ENCODE measurements at regions not wholly inside any gene's neighbourhood (a gene's known extent, or its start where the extent isn't known, plus 50 kb on each side); places are given as distances from the start of the nearest gene placed in this dataset.

DNA sequence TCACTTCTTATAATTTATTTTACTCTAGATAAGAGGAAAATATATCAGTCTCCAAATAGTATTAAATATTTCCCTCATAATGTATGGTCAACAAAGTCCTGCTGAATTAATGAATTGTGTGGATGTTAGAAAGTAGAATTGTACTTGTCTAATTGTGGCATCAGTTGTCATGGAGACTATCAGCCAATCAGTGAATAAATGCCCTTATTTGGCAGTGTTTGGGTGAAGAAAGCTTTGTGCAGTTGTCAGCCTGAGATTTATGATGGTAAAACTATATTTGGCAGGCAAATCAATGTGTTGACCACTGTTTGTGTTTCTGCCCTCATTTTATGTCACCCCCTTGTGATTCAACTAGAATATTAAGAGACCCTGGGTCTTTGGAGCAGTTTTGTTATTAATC lies 293.6 kb upstream of the MDFIC2 start:
- Histone ChIP-seq H3K4me3 (replicated peaks; ENCODE audit: low read depth, low read length) (no peak overlapping the region), H3K36me3 (ENCODE audit: control insufficient read depth, insufficient read depth, low read length) (no peaks in the 10 kb centered on the region), H3K27me3 (replicated peaks; ENCODE audit: control insufficient read depth, insufficient read depth, low read length) (no peaks in the 10 kb centered on the region)
- TF ChIP-seq, protein P1, sequence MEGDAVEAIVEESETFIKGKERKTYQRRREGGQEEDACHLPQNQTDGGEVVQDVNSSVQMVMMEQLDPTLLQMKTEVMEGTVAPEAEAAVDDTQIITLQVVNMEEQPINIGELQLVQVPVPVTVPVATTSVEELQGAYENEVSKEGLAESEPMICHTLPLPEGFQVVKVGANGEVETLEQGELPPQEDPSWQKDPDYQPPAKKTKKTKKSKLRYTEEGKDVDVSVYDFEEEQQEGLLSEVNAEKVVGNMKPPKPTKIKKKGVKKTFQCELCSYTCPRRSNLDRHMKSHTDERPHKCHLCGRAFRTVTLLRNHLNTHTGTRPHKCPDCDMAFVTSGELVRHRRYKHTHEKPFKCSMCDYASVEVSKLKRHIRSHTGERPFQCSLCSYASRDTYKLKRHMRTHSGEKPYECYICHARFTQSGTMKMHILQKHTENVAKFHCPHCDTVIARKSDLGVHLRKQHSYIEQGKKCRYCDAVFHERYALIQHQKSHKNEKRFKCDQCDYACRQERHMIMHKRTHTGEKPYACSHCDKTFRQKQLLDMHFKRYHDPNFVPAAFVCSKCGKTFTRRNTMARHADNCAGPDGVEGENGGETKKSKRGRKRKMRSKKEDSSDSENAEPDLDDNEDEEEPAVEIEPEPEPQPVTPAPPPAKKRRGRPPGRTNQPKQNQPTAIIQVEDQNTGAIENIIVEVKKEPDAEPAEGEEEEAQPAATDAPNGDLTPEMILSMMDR (IDR thresholded peaks at IDR 0.05; ENCODE audit: insufficient read depth, low read length, poor library complexity, severe bottlenecking), result no peak
- DNase-seq (ENCODE audit: extremely low read depth, insufficient read length), result no peak

DNA sequence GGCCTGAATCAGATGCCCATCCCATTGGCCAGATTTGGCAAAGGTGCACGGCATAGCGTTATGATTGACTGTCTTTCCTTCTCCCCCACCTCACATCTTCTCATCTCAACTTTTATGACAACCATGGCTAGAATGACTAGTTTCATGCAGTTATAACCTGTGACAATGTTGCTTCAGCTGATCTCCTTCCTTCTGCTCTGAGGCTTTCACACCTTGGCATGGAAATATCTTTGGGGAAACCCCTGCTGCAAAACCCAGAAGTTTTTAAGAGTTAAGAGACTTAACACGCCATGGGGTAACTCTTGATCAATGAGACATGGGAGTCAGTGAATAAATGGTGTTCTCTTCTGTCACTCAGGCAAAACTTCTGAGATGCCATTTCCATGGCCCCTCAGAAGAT lies 290.7 kb upstream of the MDFIC2 start:
- Histone ChIP-seq H3K36me3 (ENCODE audit: control insufficient read depth, insufficient read depth, low read length) (no peaks in the 10 kb centered on the region), H3K27me3 (replicated peaks; ENCODE audit: control insufficient read depth, insufficient read depth, low read length) (no peaks in the 10 kb centered on the region), H3K4me3 (replicated peaks; ENCODE audit: low read depth, low read length) (no peak overlapping the region)
- no peak for DNase-seq (ENCODE audit: extremely low read depth, insufficient read length)
- TF ChIP-seq, protein P1 (IDR thresholded peaks at IDR 0.05; ENCODE audit: insufficient read depth, low read length, poor library complexity, severe bottlenecking), result no peak

DNA sequence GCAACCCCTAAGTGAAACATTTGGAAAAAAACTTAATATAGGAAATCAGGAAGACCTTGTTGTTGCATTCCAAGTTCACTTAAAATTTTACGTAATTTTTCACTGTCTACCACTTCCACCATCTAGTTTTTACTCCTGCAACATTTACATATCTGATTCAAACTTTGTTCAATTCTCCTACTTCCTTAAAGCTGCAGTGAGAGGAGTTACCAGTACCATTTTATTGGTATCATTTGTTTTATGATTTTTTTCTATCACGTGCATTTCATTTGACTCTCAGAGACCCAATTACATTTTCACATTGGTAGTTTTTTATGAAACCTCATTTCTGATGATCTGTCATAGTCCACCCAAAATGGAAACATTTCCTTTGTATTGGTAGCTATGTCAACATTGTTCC lies 284.9 kb upstream of the MDFIC2 start:
- H3K27me3 ChIP-seq (replicated peaks; ENCODE audit: control insufficient read depth, insufficient read depth, low read length), result no peaks in the 10 kb centered on the region
- no peak overlapping the region for H3K4me3 ChIP-seq (replicated peaks; ENCODE audit: low read depth, low read length)
- TF ChIP-seq, protein P1 (IDR thresholded peaks at IDR 0.05; ENCODE audit: insufficient read depth, low read length, poor library complexity, severe bottlenecking), result no peak
- no peaks in the 10 kb centered on the region for H3K36me3 ChIP-seq (ENCODE audit: control insufficient read depth, insufficient read depth, low read length)
- no peak for DNase-seq (ENCODE audit: extremely low read depth, insufficient read length)

DNA sequence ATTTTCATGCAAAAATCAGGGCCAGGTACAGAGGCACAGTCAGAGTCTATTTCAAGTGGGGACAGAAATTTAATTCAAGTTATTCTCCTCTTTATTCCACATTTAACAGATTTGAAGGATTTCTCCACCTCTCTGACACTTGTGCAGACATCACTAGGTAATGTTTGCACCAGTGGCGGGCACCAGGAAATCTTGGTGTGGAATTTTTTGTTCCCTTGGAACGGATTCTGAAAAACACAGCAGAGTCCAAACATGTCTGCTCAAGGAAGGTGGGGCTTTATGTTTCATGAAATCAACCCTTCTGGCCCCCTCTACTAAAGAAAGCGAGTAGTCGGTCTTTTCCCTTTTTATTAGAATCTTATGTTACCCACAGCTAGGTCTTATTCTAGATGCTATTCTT lies 271.2 kb upstream of the MDFIC2 start:
- TF ChIP-seq, protein P1 (IDR thresholded peaks at IDR 0.05; ENCODE audit: insufficient read depth, low read length, poor library complexity, severe bottlenecking), result no peak
- Histone ChIP-seq H3K4me3 (replicated peaks; ENCODE audit: low read depth, low read length) (no peak overlapping the region), H3K27me3 (replicated peaks; ENCODE audit: control insufficient read depth, insufficient read depth, low read length) (no peaks in the 10 kb centered on the region), H3K36me3 (ENCODE audit: control insufficient read depth, insufficient read depth, low read length) (no peaks in the 10 kb centered on the region)
- DNase-seq (ENCODE audit: extremely low read depth, insufficient read length), result no peak

GRCh38 chr3:70582803-70583202 lies 270.4 kb upstream of the MDFIC2 start:
- H3K4me3 ChIP-seq (replicated peaks; ENCODE audit: low read depth, low read length), result no peak overlapping the region
- no peaks in the 10 kb centered on the region for H3K36me3 ChIP-seq (ENCODE audit: control insufficient read depth, insufficient read depth, low read length)
- no peak for DNase-seq (ENCODE audit: extremely low read depth, insufficient read length)
- TF ChIP-seq, protein P1 (IDR thresholded peaks at IDR 0.05; ENCODE audit: insufficient read depth, low read length, poor library complexity, severe bottlenecking), result no peak
- no peaks in the 10 kb centered on the region for H3K27me3 ChIP-seq (replicated peaks; ENCODE audit: control insufficient read depth, insufficient read depth, low read length)

DNA sequence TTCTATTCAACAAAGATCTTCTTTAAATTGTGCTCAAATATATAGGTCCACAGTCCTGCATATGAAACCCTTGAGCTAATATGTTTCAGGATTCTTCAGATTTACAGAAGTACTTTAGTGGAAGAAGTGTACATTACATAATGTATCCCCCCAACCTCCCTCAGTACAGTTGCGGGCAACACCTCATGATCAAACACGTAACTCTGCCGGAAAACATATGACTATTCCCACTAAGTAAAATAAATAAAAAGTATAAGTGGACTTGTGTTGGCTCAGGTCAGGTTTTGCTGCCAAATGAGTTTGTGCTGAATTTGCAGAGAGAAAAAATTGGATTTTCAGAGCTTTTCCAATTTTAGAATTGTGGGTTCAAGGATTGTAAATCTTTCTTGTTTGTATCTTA lies 267.6 kb upstream of the MDFIC2 start:
- Histone ChIP-seq H3K27me3 (replicated peaks; ENCODE audit: control insufficient read depth, insufficient read depth, low read length) (no peaks in the 10 kb centered on the region), H3K36me3 (ENCODE audit: control insufficient read depth, insufficient read depth, low read length) (no peaks in the 10 kb centered on the region), H3K4me3 (replicated peaks; ENCODE audit: low read depth, low read length) (no peak overlapping the region)
- TF ChIP-seq, protein P1 (IDR thresholded peaks at IDR 0.05; ENCODE audit: insufficient read depth, low read length, poor library complexity, severe bottlenecking), result no peak
- no peak for DNase-seq (ENCODE audit: extremely low read depth, insufficient read length)

Measured in GM06990 (cell line).